SJCRH30 (cell line): ENCODE measurements at regions not wholly inside any gene's neighbourhood (a gene's known extent, or its start where the extent isn't known, plus 50 kb on each side); places are given as distances from the start of the nearest gene placed in this dataset.
"Not testable (repeated sequence)": the region's sequence is repeated elsewhere in the genome, so short reads cannot be mapped to it uniquely, and the experiment has no call there.

Experiments used
- DNase-seq, 2 experiments: peaks; one replicate each; pipeline ENCODE4 v3.0.0-alpha.2; 2015 to 2020
- H3K27ac ChIP-seq: fragments of 250-450 bp; sonication (Bioruptor Pico); 2 replicates; pipeline ENCODE4 v1.5.1; 2020; ENCODE audit warnings: mild to moderate bottlenecking, moderate library complexity
- H3K27me3 ChIP-seq: fragments of 250-450 bp; sonication (Bioruptor Pico); 2 replicates; pipeline ENCODE4 v1.5.1; 2020; ENCODE audit warnings: mild to moderate bottlenecking, moderate library complexity
- H3K36me3 ChIP-seq: fragments of 250-450 bp; sonication (Bioruptor Pico); 2 replicates; pipeline ENCODE4 v1.5.1; 2020; ENCODE audit warnings: mild to moderate bottlenecking, moderate library complexity
- H3K4me1 ChIP-seq: fragments of 250-450 bp; sonication (Bioruptor Pico); 2 replicates; pipeline ENCODE4 v1.5.1; 2020; ENCODE audit warnings: mild to moderate bottlenecking, moderate library complexity
- H3K4me3 ChIP-seq: fragments of 250-450 bp; sonication (Bioruptor Pico); 2 replicates; pipeline ENCODE4 v1.5.1; 2020; ENCODE audit warnings: mild to moderate bottlenecking, moderate library complexity
- H3K9me3 ChIP-seq: fragments of 250-450 bp; sonication (Bioruptor Pico); replicated peaks from 2 replicates; pipeline ENCODE4 v1.5.1; 2020; ENCODE audit warnings: mild to moderate bottlenecking, moderate library complexity

DNA sequence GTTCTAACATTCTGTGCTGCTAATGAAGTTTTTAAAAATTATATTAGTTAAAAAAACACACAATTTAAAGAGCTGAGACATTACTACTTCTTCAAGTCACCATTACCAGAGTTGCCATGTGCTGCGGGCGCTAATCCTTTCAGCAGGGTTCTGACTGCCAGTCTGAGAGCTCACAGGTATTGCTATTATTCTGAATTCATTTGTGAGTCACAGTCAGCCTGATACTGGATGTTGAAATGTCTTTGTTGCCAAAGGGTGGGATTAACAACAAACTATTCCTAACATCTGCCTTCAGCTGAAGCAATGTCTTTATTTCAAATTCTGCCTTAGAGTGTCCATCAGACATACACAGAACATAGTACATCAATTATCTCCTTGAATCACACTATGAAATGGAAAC is 197.1 kb upstream of the FGF13 start:
- H3K4me3 ChIP-seq, result no peak overlapping the region

DNA sequence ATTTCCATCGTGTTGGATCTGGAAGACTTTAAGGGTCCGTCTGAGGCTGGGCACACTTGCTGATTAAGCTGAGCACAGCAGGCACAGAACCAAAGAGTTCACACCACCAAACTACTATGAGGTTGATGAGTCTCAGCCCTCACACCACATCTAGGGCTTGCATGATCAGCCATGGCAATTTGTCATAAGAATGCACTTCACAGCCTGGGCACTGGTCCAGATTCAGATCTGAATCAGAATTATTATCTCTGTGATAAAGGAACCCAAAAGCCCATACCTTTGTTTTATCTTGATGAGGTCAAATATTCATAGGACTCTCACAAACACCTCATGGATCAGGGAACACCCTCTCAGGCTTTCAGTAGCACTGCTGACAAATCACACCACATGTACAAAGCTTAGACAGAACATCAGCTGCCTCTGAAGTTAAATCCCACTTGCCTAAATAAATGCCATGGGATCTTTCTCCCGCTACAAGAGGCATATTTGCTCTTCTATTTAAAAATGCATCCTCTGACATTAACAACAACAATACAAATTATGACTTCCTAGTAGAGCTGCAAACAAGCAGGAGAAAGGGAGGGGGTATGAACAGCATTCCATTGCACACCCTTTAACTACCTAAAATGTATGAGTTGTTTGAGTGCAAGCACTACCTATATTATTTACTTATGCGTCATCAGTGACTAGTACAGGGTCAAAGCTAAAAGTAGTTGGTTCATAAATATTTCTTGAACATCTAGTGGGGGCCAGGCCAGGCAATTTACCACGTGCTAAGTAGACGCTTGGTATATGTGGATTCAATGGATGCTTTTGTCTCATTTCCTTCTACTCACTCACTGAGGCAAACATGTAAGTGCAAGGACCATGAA is 186.3 kb upstream of the FGF13 start:
- no peak for DNase-seq
- H3K27ac ChIP-seq, result no peak overlapping the region
- no peaks in the 10 kb centered on the region for H3K4me1 ChIP-seq
- no peak overlapping the region for H3K4me3 ChIP-seq
- H3K27me3 ChIP-seq, result no peaks in the 10 kb centered on the region
- no peaks in the 10 kb centered on the region for H3K36me3 ChIP-seq
- H3K9me3 ChIP-seq, result no peaks in the 10 kb centered on the region

More for the DNA sequence above, 197.1 kb upstream of the FGF13 start:
- Histone ChIP-seq H3K4me1 (no peaks in the 10 kb centered on the region), H3K9me3 (no peaks in the 10 kb centered on the region), H3K27ac (no peak overlapping the region), H3K36me3 (no peaks in the 10 kb centered on the region), H3K27me3 (no peaks in the 10 kb centered on the region)
- no peak for DNase-seq

DNA sequence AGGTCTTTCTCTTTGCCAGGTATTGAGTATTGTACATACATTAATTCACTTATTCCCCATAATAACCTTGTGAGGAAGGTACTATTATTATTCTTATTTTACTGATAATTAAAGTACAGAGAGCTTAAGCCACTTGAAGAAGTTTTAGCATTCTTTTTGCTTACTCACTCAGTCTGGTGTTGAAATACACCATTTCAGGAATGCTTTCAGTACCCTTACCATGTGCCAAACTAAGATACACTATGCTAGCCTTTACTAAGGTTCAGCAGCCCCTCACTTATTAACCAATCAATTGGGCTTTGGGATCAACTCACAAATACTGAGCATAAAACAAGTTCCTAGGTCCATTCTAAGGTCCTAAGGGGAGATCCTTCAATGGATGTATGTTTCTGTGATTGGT is 179.0 kb upstream of the FGF13 start:
- no peak for DNase-seq
- Histone ChIP-seq H3K27ac (no peak overlapping the region), H3K36me3 (no peaks in the 10 kb centered on the region), H3K4me3 (no peak overlapping the region), H3K4me1 (no peaks in the 10 kb centered on the region), H3K27me3 (no peaks in the 10 kb centered on the region), H3K9me3 (no peaks in the 10 kb centered on the region)

DNA sequence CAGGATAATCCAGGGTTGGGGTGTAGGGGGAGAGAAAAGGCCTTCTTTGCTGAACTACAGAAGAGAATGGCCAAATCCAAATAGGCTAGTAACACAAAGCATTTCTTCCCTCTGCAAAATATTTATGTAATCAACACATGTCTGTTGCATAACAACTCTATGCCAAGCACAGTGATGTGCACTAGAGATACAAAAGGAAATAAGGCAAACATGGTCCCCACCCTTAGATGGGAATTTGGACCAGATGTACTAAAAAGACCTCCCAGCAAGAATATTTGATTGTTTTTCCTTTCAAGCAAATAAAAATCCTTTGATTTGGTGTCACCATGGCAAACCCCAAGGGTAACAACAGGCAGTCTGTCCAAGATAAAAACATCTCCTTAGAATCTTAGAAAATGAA is 177.6 kb upstream of the FGF13 start:
- Histone ChIP-seq H3K4me1 (no peaks in the 10 kb centered on the region), H3K4me3 (no peak overlapping the region), H3K27me3 (no peaks in the 10 kb centered on the region), H3K27ac (no peak overlapping the region), H3K9me3 (no peaks in the 10 kb centered on the region), H3K36me3 (no peaks in the 10 kb centered on the region)
- DNase-seq, result no peak

DNA sequence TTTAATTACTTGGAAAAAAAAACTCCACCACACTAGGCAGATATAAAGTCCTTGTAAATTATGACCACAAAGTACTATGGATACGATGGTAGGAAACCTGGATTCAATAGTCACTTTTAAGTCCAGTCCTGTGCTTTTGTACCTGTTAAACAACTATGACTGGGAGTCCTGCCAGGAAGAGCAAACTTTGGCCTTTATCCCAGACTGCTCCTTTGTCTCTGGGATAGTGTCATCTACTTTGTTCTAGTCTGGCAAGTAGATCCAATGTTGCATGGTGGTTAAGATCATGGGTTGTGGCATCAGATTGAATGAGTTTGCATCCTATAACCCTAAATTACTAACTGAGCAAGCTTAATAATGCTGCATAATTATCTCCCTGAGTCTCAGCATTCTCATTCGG is 175.3 kb upstream of the FGF13 start:
- Histone ChIP-seq H3K27ac (no peak overlapping the region), H3K9me3 (no peaks in the 10 kb centered on the region)
- DNase-seq, result no peak

DNA sequence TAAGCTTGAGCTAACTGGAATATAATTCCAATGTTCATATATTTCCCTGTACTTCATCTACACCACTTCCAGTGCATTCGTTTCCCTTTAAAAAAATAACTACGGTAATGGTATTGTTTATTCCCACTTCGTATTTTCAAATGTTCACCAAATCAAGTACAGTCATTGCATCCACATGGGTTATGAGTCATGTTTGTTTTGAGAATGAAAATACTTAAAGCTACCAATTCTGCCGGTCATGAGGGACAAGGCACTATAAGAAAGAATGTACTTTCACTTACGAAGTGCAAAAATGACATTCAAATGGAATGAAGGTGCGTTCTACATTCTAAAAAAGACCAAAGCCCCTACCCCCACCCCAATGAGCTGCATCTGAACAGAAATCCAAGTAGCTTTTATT is 174.4 kb upstream of the FGF13 start:
- no peak overlapping the region for H3K27ac ChIP-seq
- no peaks in the 10 kb centered on the region for H3K36me3 ChIP-seq
- no peaks in the 10 kb centered on the region for H3K9me3 ChIP-seq
- no peaks in the 10 kb centered on the region for H3K27me3 ChIP-seq
- DNase-seq, result no peak
- no peaks in the 10 kb centered on the region for H3K4me1 ChIP-seq
- H3K4me3 ChIP-seq, result no peak overlapping the region

More for the DNA sequence above, 175.3 kb upstream of the FGF13 start:
- Histone ChIP-seq H3K36me3 (no peaks in the 10 kb centered on the region), H3K4me1 (no peaks in the 10 kb centered on the region), H3K27me3 (no peaks in the 10 kb centered on the region), H3K4me3 (no peak overlapping the region)

DNA sequence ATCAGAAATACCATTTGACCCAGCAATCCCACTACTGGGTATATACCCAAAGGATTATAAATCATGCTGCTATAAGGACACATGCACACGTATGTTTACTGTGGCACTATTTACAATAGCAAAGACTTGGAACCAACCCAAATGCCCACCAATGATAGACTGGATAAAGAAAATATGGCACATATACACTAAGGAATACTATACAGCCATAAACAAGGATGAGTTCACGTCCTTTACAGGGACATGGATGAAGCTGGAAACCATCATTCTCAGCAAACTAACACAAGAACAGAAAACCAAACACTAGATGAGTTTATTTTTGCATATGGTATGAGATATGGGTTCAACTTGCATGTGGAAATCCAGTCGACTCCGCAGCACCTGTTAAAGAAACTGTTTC is 168.8 kb upstream of the FGF13 start:
- DNase-seq, H3K36me3 ChIP-seq, H3K4me3 ChIP-seq, H3K4me1 ChIP-seq, H3K9me3 ChIP-seq, H3K27ac ChIP-seq, H3K27me3 ChIP-seq: not testable (repeated sequence)

DNA sequence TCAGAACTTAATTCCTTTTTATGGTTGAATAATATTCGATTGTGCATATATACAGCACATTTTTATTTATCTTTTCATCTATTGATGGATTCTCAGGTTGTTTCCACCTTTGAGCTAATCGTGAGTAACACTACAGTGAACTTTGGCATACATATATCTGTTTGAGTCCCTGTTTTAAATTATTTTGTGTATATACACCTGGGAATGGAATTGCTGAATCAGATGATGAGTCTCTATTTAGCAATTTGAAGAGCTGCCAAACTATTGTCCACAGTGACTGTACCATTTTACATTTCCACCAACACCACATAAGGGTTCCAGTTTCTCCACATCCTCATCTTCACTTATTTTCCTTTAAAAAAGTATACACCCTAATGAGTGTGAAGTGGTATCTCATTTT is 166.2 kb upstream of the FGF13 start:
- Histone ChIP-seq H3K4me1 (no peaks in the 10 kb centered on the region), H3K36me3 (no peaks in the 10 kb centered on the region), H3K4me3 (no peak overlapping the region), H3K9me3 (no peaks in the 10 kb centered on the region), H3K27me3 (no peaks in the 10 kb centered on the region), H3K27ac (no peak overlapping the region)
- DNase-seq, result no peak

DNA sequence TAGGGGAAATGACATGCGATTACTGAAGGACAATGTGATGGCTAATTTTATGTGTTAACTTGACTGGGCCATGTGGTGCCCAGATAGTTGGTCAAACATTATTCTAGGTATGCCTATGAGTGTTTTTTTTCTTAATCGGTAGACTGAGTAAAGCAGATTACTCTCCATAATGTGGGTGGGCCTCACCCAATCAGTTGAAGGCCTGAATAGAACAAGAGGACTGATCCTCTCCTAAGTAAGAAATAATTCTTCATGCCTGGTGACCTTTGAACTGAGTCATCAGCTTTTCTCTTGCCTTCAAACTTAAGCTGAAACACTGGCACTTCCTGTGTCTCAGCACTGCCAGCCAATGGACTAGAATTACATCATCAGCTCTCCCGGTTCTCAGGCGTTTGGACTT is 164.0 kb upstream of the FGF13 start:
- H3K9me3 ChIP-seq, result no peaks in the 10 kb centered on the region
- DNase-seq, result no peak
- no peak overlapping the region for H3K4me3 ChIP-seq
- no peaks in the 10 kb centered on the region for H3K36me3 ChIP-seq
- H3K4me1 ChIP-seq, result no peaks in the 10 kb centered on the region
- no peaks in the 10 kb centered on the region for H3K27me3 ChIP-seq
- H3K27ac ChIP-seq, result no peak overlapping the region

DNA sequence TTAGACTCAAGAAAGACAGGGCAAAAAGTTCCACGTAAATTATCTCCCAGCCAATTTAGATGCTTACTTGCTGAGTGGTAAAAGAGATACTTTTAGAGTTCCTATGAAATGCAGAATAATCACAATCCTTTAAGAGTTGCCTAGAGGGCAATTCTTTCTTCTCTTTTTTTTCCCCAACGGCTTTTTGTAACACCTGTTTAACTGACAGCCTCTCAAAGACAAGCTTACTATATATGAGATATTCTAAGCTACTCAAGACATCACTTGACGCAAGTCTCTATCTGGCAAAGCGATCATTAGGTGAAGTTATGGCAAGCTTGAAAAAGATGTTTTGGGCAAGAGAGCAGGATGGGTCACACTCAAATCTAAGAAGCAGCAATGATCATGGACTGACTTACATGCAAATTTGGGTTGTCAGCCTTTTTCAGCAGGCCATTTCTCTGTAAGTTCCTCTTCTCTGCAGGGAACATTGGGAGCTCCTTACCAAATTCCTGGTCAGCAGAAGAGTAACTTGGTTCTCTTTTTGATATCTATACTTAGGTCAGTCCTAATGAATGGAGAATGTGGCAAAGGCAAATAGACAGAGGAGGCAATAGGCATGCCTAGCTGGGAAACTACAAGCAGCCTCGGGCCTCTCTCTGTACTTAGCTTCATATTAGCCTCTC is 162.9 kb upstream of the FGF13 start:
- Histone ChIP-seq H3K9me3 (no peaks in the 10 kb centered on the region), H3K27me3 (no peaks in the 10 kb centered on the region), H3K36me3 (no peaks in the 10 kb centered on the region), H3K4me1 (no peaks in the 10 kb centered on the region), H3K27ac (no peak overlapping the region), H3K4me3 (no peak overlapping the region)
- no peak for DNase-seq

DNA sequence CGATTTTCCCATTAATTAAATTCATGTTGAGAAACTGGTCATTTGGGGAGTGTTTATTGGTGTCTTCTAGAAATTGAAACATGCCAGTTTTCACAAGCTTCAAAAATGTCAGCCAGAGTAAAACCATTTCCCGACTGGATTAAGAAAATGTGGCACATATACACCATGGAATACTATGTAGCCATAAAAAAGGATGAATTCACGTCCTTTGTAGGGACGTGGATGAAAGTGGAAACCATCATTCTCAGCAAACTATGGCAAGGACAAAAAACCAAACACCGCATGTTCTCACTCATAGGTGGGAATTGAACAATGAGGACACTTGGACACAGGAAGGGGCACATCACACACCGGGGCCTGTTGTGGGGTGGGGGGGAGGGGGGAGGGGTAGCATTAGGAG is 162.1 kb upstream of the FGF13 start:
- not testable (repeated sequence) for DNase-seq, H3K9me3 ChIP-seq, H3K4me3 ChIP-seq, H3K36me3 ChIP-seq, H3K27ac ChIP-seq, H3K27me3 ChIP-seq, H3K4me1 ChIP-seq

DNA sequence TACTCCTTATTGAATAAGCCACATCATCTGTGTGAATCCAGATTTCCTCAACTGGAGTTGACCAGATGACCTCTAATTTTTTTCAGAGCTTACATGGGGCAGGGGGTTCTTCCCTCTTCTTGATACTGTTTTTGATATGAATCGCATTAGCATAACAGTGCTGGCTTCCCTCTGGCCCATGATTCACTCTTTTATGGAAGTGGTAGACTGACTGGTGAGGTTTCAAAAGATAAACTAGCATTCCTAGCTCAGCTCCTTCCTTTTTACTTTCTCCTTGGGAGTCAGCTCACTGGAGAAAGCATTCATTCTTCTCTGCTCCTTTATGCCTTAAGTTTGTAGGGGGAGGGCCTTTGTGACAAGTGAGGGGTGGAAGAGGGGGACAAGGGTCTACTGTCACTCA is 161.0 kb upstream of the FGF13 start:
- H3K4me1 ChIP-seq, result no peaks in the 10 kb centered on the region
- H3K27ac ChIP-seq, result no peak overlapping the region
- H3K36me3 ChIP-seq, result no peaks in the 10 kb centered on the region
- DNase-seq, result no peak
- no peaks in the 10 kb centered on the region for H3K9me3 ChIP-seq
- no peak overlapping the region for H3K4me3 ChIP-seq
- no peaks in the 10 kb centered on the region for H3K27me3 ChIP-seq

DNA sequence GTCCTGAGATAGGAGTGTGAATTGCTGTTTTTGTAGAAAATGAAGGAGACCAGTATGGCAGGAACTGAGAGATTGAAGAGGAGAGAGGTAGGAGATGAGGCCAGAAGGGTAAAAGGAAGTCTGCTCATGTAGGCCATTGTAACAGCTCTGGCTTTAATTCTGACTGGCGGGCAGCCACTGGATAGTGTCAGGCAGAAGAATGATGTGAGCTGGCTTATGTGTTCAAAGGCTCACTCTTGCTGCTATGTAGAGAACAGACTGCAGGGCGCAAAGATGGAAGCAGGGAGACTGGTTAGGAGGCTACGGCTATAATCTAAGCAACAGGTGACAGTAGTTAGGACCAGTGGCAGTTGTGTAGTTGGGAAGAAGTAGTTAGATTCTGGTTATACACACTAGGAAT is 160.2 kb upstream of the FGF13 start:
- Histone ChIP-seq H3K4me3 (no peak overlapping the region), H3K36me3 (no peaks in the 10 kb centered on the region), H3K27ac (no peak overlapping the region), H3K27me3 (no peaks in the 10 kb centered on the region), H3K4me1 (no peaks in the 10 kb centered on the region), H3K9me3 (no peaks in the 10 kb centered on the region)
- DNase-seq, result no peak

DNA sequence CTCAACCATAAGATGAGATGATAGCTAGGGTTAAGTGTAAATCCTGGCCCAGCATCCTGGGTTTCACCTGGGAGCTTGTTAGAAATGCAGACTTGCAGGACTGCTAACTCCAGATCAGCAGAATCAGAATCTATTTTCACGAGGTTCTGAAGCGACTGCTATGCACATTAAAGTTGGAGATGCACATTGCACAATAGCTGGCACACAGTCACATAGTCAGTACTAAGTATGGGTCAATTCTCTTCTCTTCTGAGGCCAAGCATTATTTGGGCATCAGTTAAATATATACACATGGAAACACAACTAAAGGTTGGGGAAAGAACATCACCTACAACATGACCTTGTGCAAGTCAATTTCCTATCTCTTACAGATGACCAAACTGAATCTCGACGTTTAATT is 155.1 kb upstream of the FGF13 start:
- Histone ChIP-seq H3K36me3 (no peaks in the 10 kb centered on the region), H3K4me3 (no peak overlapping the region), H3K4me1 (no peaks in the 10 kb centered on the region), H3K27me3 (no peaks in the 10 kb centered on the region), H3K27ac (no peak overlapping the region), H3K9me3 (no peaks in the 10 kb centered on the region)
- no peak for DNase-seq

DNA sequence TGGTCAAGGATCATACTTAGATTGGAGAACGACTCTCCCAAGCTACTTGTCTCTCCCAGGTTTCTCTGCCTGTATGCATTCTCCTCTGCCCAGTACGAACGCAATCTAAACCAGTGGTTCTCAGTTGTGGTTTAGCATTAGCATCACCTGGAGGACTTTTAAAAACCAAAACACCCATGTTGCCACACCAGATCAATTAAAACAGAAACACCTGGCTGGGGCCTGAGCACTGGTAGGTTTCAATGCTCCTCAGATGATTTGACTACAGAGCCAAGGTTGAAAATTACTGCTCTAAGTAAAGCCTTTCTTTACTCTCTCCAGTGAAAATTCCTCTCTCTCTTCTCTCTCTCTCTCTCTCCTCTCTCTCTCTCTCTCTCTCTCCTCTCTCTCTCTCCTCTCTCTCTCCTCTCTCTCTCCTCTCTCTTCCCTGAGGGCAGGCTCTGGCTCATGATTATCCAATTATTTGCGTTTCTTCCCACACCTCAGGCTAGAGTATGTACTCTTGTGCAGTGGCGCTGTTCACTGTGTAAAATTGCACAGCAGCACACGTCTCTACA is 153.7 kb upstream of the FGF13 start:
- DNase-seq, result no peak
- Histone ChIP-seq H3K9me3 (no peaks in the 10 kb centered on the region), H3K4me3 (no peak overlapping the region), H3K4me1 (no peaks in the 10 kb centered on the region), H3K27me3 (no peaks in the 10 kb centered on the region), H3K27ac (no peak overlapping the region), H3K36me3 (no peaks in the 10 kb centered on the region)
